H9 (cell line): ENCODE measurements at regions not wholly inside any gene's neighbourhood (a gene's known extent, or its start where the extent isn't known, plus 50 kb on each side); places are given as distances from the start of the nearest gene placed in this dataset.

Experiments used
- DNase-seq: peaks from one replicate; pipeline ENCODE4 v3.0.0-alpha.2; 2017
- H2AFZ ChIP-seq: one replicate; pipeline ENCODE4 v1.6.1; 2013; ENCODE audit warnings: mild to moderate bottlenecking, low read length, control low read depth, moderate library complexity
- H2AK5ac ChIP-seq: 2 replicates; pipeline ENCODE4 v1.6.1; 2013; ENCODE audit warnings: low read length, control low read depth, mixed read lengths; ENCODE audit not compliant: insufficient read length
- H2BK120ac ChIP-seq: one replicate; pipeline ENCODE4 v1.6.1; 2013; ENCODE audit warnings: low read depth, mild to moderate bottlenecking, low read length, control low read depth, inconsistent platforms; ENCODE audit not compliant: poor library complexity, severe bottlenecking
- H2BK12ac ChIP-seq: 2 replicates; pipeline ENCODE4 v1.6.1; 2013; ENCODE audit warnings: low read length, control low read depth, mixed read lengths, low read depth; ENCODE audit not compliant: insufficient read length
- H2BK15ac ChIP-seq: 2 replicates; pipeline ENCODE4 v1.6.1; 2013; ENCODE audit warnings: low read depth, low read length, control low read depth
- H2BK20ac ChIP-seq: one replicate; pipeline ENCODE4 v1.6.1; 2013; ENCODE audit warnings: low read depth, mild to moderate bottlenecking, low read length, control low read depth, inconsistent platforms; ENCODE audit not compliant: poor library complexity, severe bottlenecking
- H2BK5ac ChIP-seq: 2 replicates; pipeline ENCODE4 v1.6.1; 2013; ENCODE audit warnings: low read length, control low read depth, mixed read lengths; ENCODE audit not compliant: insufficient read length
- H3K14ac ChIP-seq: 2 replicates; pipeline ENCODE4 v1.6.1; 2013; ENCODE audit warnings: low read length, control low read depth; ENCODE audit not compliant: insufficient read depth
- H3K18ac ChIP-seq: 2 replicates; pipeline ENCODE4 v1.6.1; 2013; ENCODE audit warnings: low read depth, mild to moderate bottlenecking, mixed read lengths, low read length, control low read depth; ENCODE audit not compliant: insufficient read length
- H3K23ac ChIP-seq: 2 replicates; pipeline ENCODE4 v1.6.1; 2013; ENCODE audit warnings: low read length, control low read depth, mixed read lengths, low read depth; ENCODE audit not compliant: insufficient read length
- H3K23me2 ChIP-seq: 2 replicates; pipeline ENCODE4 v1.6.1; 2013; ENCODE audit warnings: low read depth, mild to moderate bottlenecking, mixed read lengths, low read length, control low read depth; ENCODE audit not compliant: insufficient read length, poor library complexity, severe bottlenecking
- H3K27ac ChIP-seq: 2 replicates; pipeline ENCODE4 v1.5.1; 2013; ENCODE audit warnings: low read length, control low read depth, mixed read lengths, low read depth; ENCODE audit not compliant: insufficient read length
- H3K27me3 ChIP-seq: 2 replicates; pipeline ENCODE4 v1.6.1; 2013; ENCODE audit warnings: low read length, control low read depth, inconsistent platforms; ENCODE audit not compliant: insufficient read depth
- H3K4ac ChIP-seq: 2 replicates; pipeline ENCODE4 v1.6.1; 2013; ENCODE audit warnings: low read depth, mild to moderate bottlenecking, control low read depth, inconsistent platforms, low read length, moderate library complexity
- H3K4me1 ChIP-seq: 2 replicates; pipeline ENCODE4 v1.6.1; 2013; ENCODE audit warnings: low read length, control low read depth, inconsistent platforms; ENCODE audit not compliant: insufficient read depth
- H3K4me2 ChIP-seq: 2 replicates; pipeline ENCODE4 v1.6.1; 2013; ENCODE audit warnings: low read length, control low read depth, mixed read lengths; ENCODE audit not compliant: insufficient read length, insufficient read depth
- H3K56ac ChIP-seq: 2 replicates; pipeline ENCODE4 v1.6.1; 2013; ENCODE audit warnings: low read depth, mild to moderate bottlenecking, mixed read lengths, low read length, control low read depth; ENCODE audit not compliant: insufficient read length
- H3K79me1 ChIP-seq: 2 replicates; pipeline ENCODE4 v1.6.1; 2013; ENCODE audit warnings: low read depth, mild to moderate bottlenecking, moderate library complexity, low read length, control low read depth, inconsistent platforms; ENCODE audit not compliant: insufficient read depth, poor library complexity, severe bottlenecking
- H3K79me2 ChIP-seq: 2 replicates; pipeline ENCODE4 v1.6.1; 2013; ENCODE audit warnings: low read length, control low read depth, inconsistent platforms; ENCODE audit not compliant: insufficient read depth
- H3K9ac ChIP-seq: 2 replicates; pipeline ENCODE4 v1.6.1; 2013; ENCODE audit warnings: low read length, control low read depth, mixed read lengths; ENCODE audit not compliant: insufficient read length; ENCODE audit errors: extremely low read depth
- H3K9me3 ChIP-seq: one replicate; pipeline ENCODE4 v1.6.1; 2013; ENCODE audit warnings: low read depth, low read length, inconsistent platforms; ENCODE audit not compliant: control insufficient read depth
- H3T11ph ChIP-seq: one replicate; pipeline ENCODE4 v1.6.1; 2013; ENCODE audit warnings: mild to moderate bottlenecking, low read length, control low read depth, inconsistent platforms
- H4K20me1 ChIP-seq: one replicate; pipeline ENCODE4 v1.6.1; 2013; ENCODE audit not compliant: control insufficient read depth, insufficient read length, insufficient read depth
- H4K5ac ChIP-seq: 2 replicates; pipeline ENCODE4 v1.6.1; 2013; ENCODE audit warnings: low read depth, mild to moderate bottlenecking, mixed read lengths, low read length, control low read depth; ENCODE audit not compliant: insufficient read length
- H4K8ac ChIP-seq: replicated peaks from 2 replicates; pipeline ENCODE4 v1.6.1; 2013; ENCODE audit warnings: low read length, control low read depth, mixed read lengths, low read depth; ENCODE audit not compliant: insufficient read length
- H4K91ac ChIP-seq: 2 replicates; pipeline ENCODE4 v1.6.1; 2013; ENCODE audit warnings: low read depth, mild to moderate bottlenecking, moderate library complexity, mixed read lengths, low read length, control low read depth; ENCODE audit not compliant: insufficient read length
- H3K27ac Mint-ChIP-seq, 3 experiments: 2 replicates in 2 of 3; 3 replicates in 1 of 3; pipeline ENCODE4 v1.8.0; 2020 to 2021; ENCODE audit warnings: mixed read lengths in 3 of 3, mild to moderate bottlenecking in 1 of 3, moderate library complexity in 1 of 3
- H3K27me3 Mint-ChIP-seq: 2 replicates; pipeline ENCODE4 v1.8.0; 2021; ENCODE audit warnings: low read depth, mild to moderate bottlenecking, moderate library complexity, mixed read lengths
- H3K36me3 Mint-ChIP-seq, 3 experiments: 2 replicates in 2 of 3; 3 replicates in 1 of 3; pipeline ENCODE4 v1.8.0; 2020 to 2021; ENCODE audit warnings: low read depth in 3 of 3, mixed read lengths in 3 of 3; ENCODE audit not compliant: insufficient read depth in 1 of 3
- H3K4me1 Mint-ChIP-seq, 2 experiments: 2 replicates each; pipeline ENCODE4 v1.8.0; 2020; ENCODE audit warnings: mixed read lengths in 2 of 2
- H3K4me3 Mint-ChIP-seq, 2 experiments: 2 replicates in 1 of 2; 3 replicates in 1 of 2; pipeline ENCODE4 v1.8.0; 2020 to 2021; ENCODE audit warnings: mild to moderate bottlenecking in 2 of 2, mixed read lengths in 2 of 2, moderate library complexity in 1 of 2
- H3K9me3 Mint-ChIP-seq, 2 experiments: 2 replicates in 1 of 2; 3 replicates in 1 of 2; pipeline ENCODE4 v1.8.0; 2020; ENCODE audit warnings: mild to moderate bottlenecking in 2 of 2, mixed read lengths in 2 of 2, moderate library complexity in 1 of 2
- CTCF ChIP-seq: fragments of 200-600 bp; sonication (generic); conservative IDR thresholded peaks from 3 replicates; pipeline ENCODE4 v1.8.0; 2021; ENCODE audit warnings: antibody characterized with exemption, mild to moderate bottlenecking

- no peaks in the 10 kb centered on the region for H3K9me3 Mint-ChIP-seq
- H2AFZ ChIP-seq: no peak overlapping the region
- no peaks in the 10 kb centered on the region for H3K9me3 ChIP-seq
- H2BK12ac ChIP-seq: no peak overlapping the region
- H4K20me1 ChIP-seq: no peaks in the 10 kb centered on the region
- H2BK120ac ChIP-seq: no peak overlapping the region
- no peak overlapping the region for H3K4me2 ChIP-seq
- peaks cover 15 to 17% of the 10 kb centered on the region in 2 experiments for H3K4me1 Mint-ChIP-seq
- no peak overlapping the region for H4K5ac ChIP-seq
- H3K4me1 ChIP-seq: no peaks in the 10 kb centered on the region
- no peak for TF ChIP-seq CTCF
- no peak overlapping the region for H3K4ac ChIP-seq
- no peaks in the 10 kb centered on the region for H3K79me2 ChIP-seq
- H3K36me3 Mint-ChIP-seq: 0 out of 7 replicates have a peak, but pooled peaks cover 0 to under 1% (median 0%) of the 10 kb centered on the region in 3 experiments
- no peaks in the 10 kb centered on the region for H3K27me3 ChIP-seq
- H3K27ac Mint-ChIP-seq: no peak overlapping the region
- no peak for DNase-seq
- H3K4me3 Mint-ChIP-seq: no peak overlapping the region
- no peak overlapping the region for H3K9ac ChIP-seq
- no peak overlapping the region for H4K91ac ChIP-seq
- H3K56ac ChIP-seq: no peak overlapping the region
- H2AK5ac ChIP-seq: no peak overlapping the region
- H3K27me3 Mint-ChIP-seq: peaks cover 3% of the 10 kb centered on the region; the same call in 1 of the 2 replicates
- no peak overlapping the region for H3K27ac ChIP-seq
- no peak overlapping the region for H3K18ac ChIP-seq
- H3K14ac ChIP-seq: no peak overlapping the region
- H4K8ac ChIP-seq: no peak overlapping the region
- no peak overlapping the region for H2BK5ac ChIP-seq
- H3K79me1 ChIP-seq: no peaks in the 10 kb centered on the region
- no peak overlapping the region for H2BK15ac ChIP-seq
- no peaks in the 10 kb centered on the region for H3K23me2 ChIP-seq
- H3T11ph ChIP-seq: no peak overlapping the region
- H2BK20ac ChIP-seq: no peak overlapping the region
- no peak overlapping the region for H3K23ac ChIP-seq
Measured at GRCh38 chr11:27238811-27239210, 124.2 kb downstream of the CCDC34 start.
